A673 (cell line): ENCODE measurements at regions not wholly inside any gene's neighbourhood (a gene's known extent, or its start where the extent isn't known, plus 50 kb on each side); places are given as distances from the start of the nearest gene placed in this dataset.
A peak's percentile ranks its signal among the peaks of the same experiment; 100 is the strongest.

Experiments
- BruUV-seq: library from RNA; stranded (reverse); fragments of 400-500 nt; replicated peaks from 2 replicates; lab custom pipeline; 2021; lab: Mats Ljungman, UMichigan
- CTCF ChIA-PET: fragments of 300-600 bp; sonication (Branson Sonifier 250); formaldehyde crosslinking; loops from one replicate; lab custom pipeline; 2022; ENCODE audit warnings: antibody characterized with exemption; lab: Charles Lee
- POLR2A ChIA-PET: fragments of 300-600 bp; sonication (Branson Sonifier 250); formaldehyde crosslinking; loops from one replicate; lab custom pipeline; 2022; ENCODE audit warnings: antibody characterized with exemption; ENCODE audit not compliant: low non-redundant PET; lab: Charles Lee
- DNase-seq: peaks from one replicate; pipeline ENCODE4 v3.0.0-alpha.2; 2015; ENCODE audit warnings: low spot score
- H3K27ac ChIP-seq: fragments of 200-600 bp; sonication (generic); 2 replicates; pipeline ENCODE4 v1.5.1; 2016; ENCODE audit warnings: mixed run types, low read depth, mild to moderate bottlenecking, mixed read lengths, antibody characterized with exemption, low read length; ENCODE audit not compliant: poor library complexity, severe bottlenecking
- H3K27me3 ChIP-seq: fragments of 200-600 bp; sonication (generic); replicated peaks from 2 replicates; pipeline ENCODE4 v1.6.1; 2017; ENCODE audit warnings: mixed run types, low read depth, mild to moderate bottlenecking, mixed read lengths, antibody characterized with exemption, low read length; ENCODE audit not compliant: insufficient read depth, poor library complexity
- H3K36me3 ChIP-seq: fragments of 200-600 bp; sonication (generic); 2 replicates; pipeline ENCODE4 v1.6.1; 2016; ENCODE audit warnings: mixed run types, mild to moderate bottlenecking, mixed read lengths, antibody characterized with exemption, low read length; ENCODE audit not compliant: insufficient read depth, poor library complexity, severe bottlenecking
- H3K4me1 ChIP-seq: fragments of 200-600 bp; sonication (generic); 2 replicates; pipeline ENCODE4 v1.6.1; 2017; ENCODE audit warnings: mixed run types, mild to moderate bottlenecking, mixed read lengths, antibody characterized with exemption, low read length; ENCODE audit not compliant: insufficient read depth, poor library complexity, severe bottlenecking
- H3K4me3 ChIP-seq: fragments of 200-600 bp; sonication (generic); 2 replicates; pipeline ENCODE4 v1.5.1; 2016; ENCODE audit warnings: low read depth, mixed run types, mild to moderate bottlenecking, mixed read lengths, low read length; ENCODE audit not compliant: poor library complexity, severe bottlenecking
- H3K9me3 ChIP-seq: fragments of 200-600 bp; sonication (generic); 2 replicates; pipeline ENCODE4 v1.6.1; 2016; ENCODE audit warnings: mixed run types, low read depth, mild to moderate bottlenecking, mixed read lengths, antibody characterized with exemption, low read length; ENCODE audit not compliant: poor library complexity, severe bottlenecking
- CTCF ChIP-seq: fragments of 300-800, 200-600 bp; sonication (generic); conservative IDR thresholded peaks from 2 replicates; pipeline ENCODE4 v1.5.1; 2017; ENCODE audit warnings: low read depth, mild to moderate bottlenecking, antibody characterized with exemption, low read length, moderate library complexity, mixed read lengths
- EZH2 ChIP-seq: fragments of 200-600 bp; sonication (generic); IDR thresholded peaks from 2 replicates; pipeline ENCODE4 v1.6.1; 2017; ENCODE audit warnings: borderline replicate concordance, low read depth, mild to moderate bottlenecking, mixed read lengths, antibody characterized with exemption, low read length; ENCODE audit not compliant: poor library complexity, severe bottlenecking
- intact Hi-C: fragments of 100-400 bp; cut with micrococcal nuclease; formaldehyde crosslinking; loops from one replicate; pipeline ENCODE4 v1.10.0; 2022; ENCODE audit not compliant: unreplicated experiment

GRCh38 chr4:173748353-173748752 lies 218.3 kb upstream of the HAND2 start:
- no peaks in the 10 kb centered on the region for H3K36me3 ChIP-seq
- ChIA-PET CTCF (interaction anchor here (1.0 to 1.2 kb wide), 2 partner anchors 243 to 328 kb away, joined by 4 to 5 read pairs; no protein-coding TSS in a partner anchor), POLR2A (interaction anchor here (1.0 kb wide), 1 partner anchor 43 kb away, joined by 3 read pairs; no protein-coding TSS in a partner anchor)
- BruUV-seq, result no TSS peak
- DNase-seq, result peak; percentile 61
- intact Hi-C loops, result loop anchor here (2.0 kb wide), 1 partner anchor 334 kb away; no protein-coding TSS in a partner anchor
- H3K4me1 ChIP-seq, result peaks cover 30% of the 10 kb centered on the region
- H3K27me3 ChIP-seq, result no peaks in the 10 kb centered on the region
- no peak overlapping the region for H3K4me3 ChIP-seq
- TF ChIP-seq CTCF (peak; percentile 53), EZH2 (no peak)
- no peak overlapping the region for H3K27ac ChIP-seq
- H3K9me3 ChIP-seq, result peaks cover 7% of the 10 kb centered on the region

GRCh38 chr4:173747537-173748257 lies 217.7 kb upstream of the HAND2 start:
- Histone ChIP-seq H3K4me1 (peaks cover 30% of the 10 kb centered on the region), H3K27ac (no peak overlapping the region), H3K27me3 (no peaks in the 10 kb centered on the region), H3K4me3 (no peak overlapping the region), H3K36me3 (no peaks in the 10 kb centered on the region), H3K9me3 (peaks cover 9% of the 10 kb centered on the region)
- TF ChIP-seq CTCF (no peak), EZH2 (no peak)
- POLR2A ChIA-PET, result interaction anchor here (1.0 kb wide), 1 partner anchor 43 kb away, joined by 3 read pairs; no protein-coding TSS in a partner anchor
- no TSS peak for BruUV-seq
- DNase-seq, result no peak
- CTCF ChIA-PET, result interaction anchor here (1.0 to 1.2 kb wide), 2 partner anchors 242 to 327 kb away, joined by 4 to 5 read pairs; no protein-coding TSS in a partner anchor
- intact Hi-C loops, result loop anchor here (2.0 kb wide), 2 partner anchors 241 to 333 kb away; no protein-coding TSS in a partner anchor

- peaks cover 13% of the 10 kb centered on the region for H3K9me3 ChIP-seq
- intact Hi-C loops, result loop anchor here (2.0 kb wide), 1 partner anchor 240 kb away; no protein-coding TSS in a partner anchor
- no peaks in the 10 kb centered on the region for H3K27me3 ChIP-seq
- H3K27ac ChIP-seq, result no peak overlapping the region
- POLR2A ChIA-PET, result no interaction called here
- TF ChIP-seq EZH2 (no peak), CTCF (no peak)
- DNase-seq, result peak; percentile 55
- BruUV-seq, result no TSS peak
- no peaks in the 10 kb centered on the region for H3K36me3 ChIP-seq
- H3K4me1 ChIP-seq, result peaks cover 30% of the 10 kb centered on the region
- no peak overlapping the region for H3K4me3 ChIP-seq
- CTCF ChIA-PET, result no interaction called here
Observed at GRCh38 chr4:173746424-173746823, 216.4 kb upstream of the HAND2 start.
